ENCODE measurements at regions not wholly inside any gene's neighbourhood (a gene's known extent, or its start where the extent isn't known, plus 50 kb on each side); places are given as distances from the start of the nearest gene placed in this dataset.
A peak's percentile ranks its signal among the peaks of the same experiment; 100 is the strongest.

DNA sequence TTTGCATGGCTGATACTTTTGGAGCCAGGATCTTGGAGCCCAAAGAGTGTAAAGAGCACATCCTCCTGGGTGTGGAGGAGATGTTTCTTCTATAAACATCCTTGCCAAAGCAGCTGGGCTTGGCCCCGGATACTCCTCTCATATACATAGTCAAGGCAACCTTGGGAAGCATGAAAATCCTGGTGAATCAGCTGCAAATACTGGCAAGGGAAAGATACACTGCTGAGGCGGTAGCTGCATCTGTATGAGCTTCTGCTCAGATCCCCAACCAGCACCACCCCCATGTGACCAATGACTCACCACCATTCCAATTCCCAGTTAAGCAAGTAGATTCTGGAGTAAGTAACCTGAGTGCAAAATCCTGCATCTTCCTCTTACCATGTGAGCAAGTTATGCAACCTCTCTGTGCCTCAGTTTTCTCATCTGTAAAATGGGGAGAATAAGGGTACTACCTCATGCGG, 567.4 kb downstream of the MED13L start:
- TF ChIP-seq, protein P1, sequence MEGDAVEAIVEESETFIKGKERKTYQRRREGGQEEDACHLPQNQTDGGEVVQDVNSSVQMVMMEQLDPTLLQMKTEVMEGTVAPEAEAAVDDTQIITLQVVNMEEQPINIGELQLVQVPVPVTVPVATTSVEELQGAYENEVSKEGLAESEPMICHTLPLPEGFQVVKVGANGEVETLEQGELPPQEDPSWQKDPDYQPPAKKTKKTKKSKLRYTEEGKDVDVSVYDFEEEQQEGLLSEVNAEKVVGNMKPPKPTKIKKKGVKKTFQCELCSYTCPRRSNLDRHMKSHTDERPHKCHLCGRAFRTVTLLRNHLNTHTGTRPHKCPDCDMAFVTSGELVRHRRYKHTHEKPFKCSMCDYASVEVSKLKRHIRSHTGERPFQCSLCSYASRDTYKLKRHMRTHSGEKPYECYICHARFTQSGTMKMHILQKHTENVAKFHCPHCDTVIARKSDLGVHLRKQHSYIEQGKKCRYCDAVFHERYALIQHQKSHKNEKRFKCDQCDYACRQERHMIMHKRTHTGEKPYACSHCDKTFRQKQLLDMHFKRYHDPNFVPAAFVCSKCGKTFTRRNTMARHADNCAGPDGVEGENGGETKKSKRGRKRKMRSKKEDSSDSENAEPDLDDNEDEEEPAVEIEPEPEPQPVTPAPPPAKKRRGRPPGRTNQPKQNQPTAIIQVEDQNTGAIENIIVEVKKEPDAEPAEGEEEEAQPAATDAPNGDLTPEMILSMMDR (IDR thresholded peaks at IDR 0.05; ENCODE audit: low read length, missing control alignments): no peak

DNA sequence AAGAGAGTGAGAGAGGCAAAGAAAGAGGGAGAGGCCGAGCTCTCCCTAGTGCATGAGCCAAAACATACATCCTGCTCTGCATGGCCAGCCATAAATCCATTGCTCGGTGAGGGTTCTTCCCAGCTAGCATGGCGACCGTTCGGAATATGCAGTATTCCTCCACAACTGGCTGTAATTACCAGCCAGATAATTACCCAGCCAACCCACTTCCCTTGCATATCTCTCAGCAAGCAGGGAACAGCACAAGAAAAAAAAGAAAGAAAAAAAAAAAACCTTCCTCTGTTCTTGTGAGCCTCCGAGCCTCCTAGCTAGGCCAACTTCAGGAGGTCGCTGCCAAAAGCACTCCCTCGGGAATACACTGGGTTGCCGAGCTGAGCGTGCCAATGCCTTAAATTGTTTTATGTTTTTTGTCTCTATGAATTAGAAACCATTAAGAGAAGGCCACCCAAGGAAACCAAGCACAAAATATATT, 567.9 kb downstream of the MED13L start:
- peak; percentile 48 for DNase-seq (ENCODE audit: low read depth)
- TF ChIP-seq, protein P1 (IDR thresholded peaks at IDR 0.05; ENCODE audit: low read length, missing control alignments): no peak
- H3K4me3 ChIP-seq (replicated peaks; ENCODE audit: low read depth, low read length): no peak overlapping the region

More for the DNA sequence above, 567.4 kb downstream of the MED13L start:
- no peak overlapping the region for H3K4me3 ChIP-seq (replicated peaks; ENCODE audit: low read depth, low read length)
- DNase-seq (ENCODE audit: low read depth): peak; percentile 64

DNA sequence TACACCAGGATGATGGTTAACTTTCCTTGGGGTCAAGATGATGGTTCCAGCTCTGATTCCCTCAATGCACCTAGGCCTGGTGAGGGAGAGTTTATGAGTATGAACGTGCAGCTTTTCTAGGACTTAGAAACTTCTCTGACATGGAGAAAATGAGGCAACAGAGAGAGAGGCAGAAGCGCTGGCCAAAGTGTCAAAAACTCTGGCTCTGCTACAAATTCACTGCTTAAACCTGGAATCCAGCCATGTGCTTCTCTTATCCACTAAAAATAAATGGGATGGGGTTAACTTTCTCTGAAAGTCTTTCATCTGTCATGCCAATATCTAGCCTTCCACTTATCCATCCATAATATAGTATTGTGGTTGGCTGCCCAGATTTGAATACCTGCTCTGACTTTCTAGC, 568.7 kb downstream of the MED13L start:
- DNase-seq (ENCODE audit: low read depth): no peak
- no peak overlapping the region for H3K4me3 ChIP-seq (replicated peaks; ENCODE audit: low read depth, low read length)
- TF ChIP-seq, protein P1 (IDR thresholded peaks at IDR 0.05; ENCODE audit: low read length, missing control alignments): no peak

DNA sequence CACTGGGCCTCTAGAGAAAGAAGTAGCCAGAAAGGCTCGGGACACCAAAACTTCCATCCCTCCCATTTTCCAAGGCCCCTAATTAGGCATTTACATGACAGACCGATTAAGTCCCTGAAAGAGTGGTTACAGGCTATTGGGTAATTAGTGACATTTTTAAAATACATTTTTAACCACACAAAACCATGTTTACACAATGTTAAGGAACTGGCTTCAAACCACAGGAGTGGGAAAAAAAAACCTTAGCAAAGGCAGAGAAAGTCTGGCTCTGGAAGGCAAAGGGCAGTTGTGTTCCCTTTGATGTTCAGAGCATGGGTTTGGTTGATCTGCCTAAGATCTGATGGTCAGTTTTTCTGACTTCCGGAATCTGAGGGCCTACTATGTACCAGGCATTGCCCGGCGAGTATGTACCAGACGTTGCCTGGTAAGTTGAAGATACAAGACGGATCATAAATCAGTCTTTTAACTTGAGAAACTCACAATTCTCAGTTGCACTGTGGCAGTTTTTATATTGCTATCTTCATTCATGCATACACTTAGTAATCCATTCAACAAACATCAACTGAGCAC, 576.5 kb downstream of the MED13L start:
- DNase-seq (ENCODE audit: low read depth): no peak
- TF ChIP-seq, protein P1 (IDR thresholded peaks at IDR 0.05; ENCODE audit: low read length, missing control alignments): no peak

DNA sequence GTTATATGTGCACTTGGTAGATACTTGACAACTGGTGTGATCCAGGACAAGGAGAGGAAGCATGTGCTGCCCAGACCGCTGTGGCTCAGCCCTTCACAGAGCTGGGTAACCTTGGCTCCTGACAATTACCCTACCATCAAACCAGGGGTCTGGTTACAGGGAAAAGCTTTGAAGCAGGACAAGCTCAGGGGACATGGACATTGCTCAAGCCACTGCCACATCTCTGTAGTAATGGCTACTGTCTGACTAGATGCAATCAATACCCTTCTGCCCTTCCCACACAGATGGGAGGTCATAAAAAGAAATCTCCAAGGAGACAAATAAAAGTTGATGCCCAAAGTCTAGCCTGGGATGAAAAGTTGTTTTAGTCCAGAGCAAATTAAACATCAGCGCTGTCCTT, 577.4 kb downstream of the MED13L start:
- TF ChIP-seq, protein P1 (IDR thresholded peaks at IDR 0.05; ENCODE audit: low read length, missing control alignments): no peak
- H3K4me3 ChIP-seq (replicated peaks; ENCODE audit: low read depth, low read length): no peak overlapping the region
- DNase-seq (ENCODE audit: low read depth): no peak

More for the DNA sequence above, 576.5 kb downstream of the MED13L start:
- no peak overlapping the region for H3K4me3 ChIP-seq (replicated peaks; ENCODE audit: low read depth, low read length)

DNA sequence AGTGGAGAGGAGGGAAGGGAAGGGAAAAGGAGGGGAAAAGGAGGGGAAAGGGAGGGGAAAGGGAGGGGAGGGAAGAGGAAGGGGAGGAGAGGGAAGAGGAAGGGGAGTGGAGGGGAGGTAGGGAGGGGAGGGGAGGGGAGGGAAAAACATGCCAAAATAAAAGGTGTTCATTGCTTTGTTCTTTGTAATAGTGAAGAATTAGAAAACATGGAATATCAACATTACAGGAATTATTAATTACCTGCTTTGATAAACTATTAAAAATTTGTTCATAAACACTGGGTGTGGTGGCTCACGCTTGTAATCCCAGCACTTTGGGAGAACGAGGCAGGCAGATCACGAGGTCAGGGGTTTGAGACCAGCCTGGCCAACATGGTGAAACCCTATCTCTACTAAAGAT, 579.2 kb downstream of the MED13L start:
- TF ChIP-seq, protein P1 (IDR thresholded peaks at IDR 0.05; ENCODE audit: low read length, missing control alignments): no peak
- DNase-seq (ENCODE audit: low read depth): no peak
- H3K4me3 ChIP-seq (replicated peaks; ENCODE audit: low read depth, low read length): no peak overlapping the region

DNA sequence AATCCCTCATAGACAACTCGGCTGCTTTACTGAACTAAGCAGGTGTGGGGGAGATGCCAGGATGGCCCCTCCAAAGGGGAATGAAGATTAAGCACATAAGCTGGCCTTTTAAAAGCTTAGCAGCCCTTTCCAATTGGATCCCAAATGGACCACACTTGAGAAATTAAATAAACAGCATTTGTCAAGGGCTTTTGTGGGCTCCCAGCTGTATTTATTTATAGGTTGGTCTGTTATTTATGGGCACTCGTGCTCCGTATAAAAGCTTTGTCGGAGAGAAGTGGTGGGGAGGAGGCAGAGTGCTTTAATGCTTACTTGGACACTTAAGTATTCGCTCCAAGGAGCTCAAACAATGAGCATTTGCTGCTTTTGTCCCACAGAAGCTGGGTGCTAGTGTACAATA, 580.2 kb downstream of the MED13L start:
- H3K4me3 ChIP-seq (replicated peaks; ENCODE audit: low read depth, low read length): no peak overlapping the region
- TF ChIP-seq, protein P1 (IDR thresholded peaks at IDR 0.05; ENCODE audit: low read length, missing control alignments): no peak
- no peak for DNase-seq (ENCODE audit: low read depth)
